Sigmoid colon (tissue), 6 donors: ENCODE measurements at regions not wholly inside any gene's neighbourhood (a gene's known extent, or its start where the extent isn't known, plus 50 kb on each side); places are given as distances from the start of the nearest gene placed in this dataset.

ENCODE experiments used
- DNase-seq: peaks from one replicate; pipeline ENCODE4 v3.0.0-alpha.2; 2019
- H3K27ac ChIP-seq, 4 donors: fragments of 200-600 bp; sonication (generic); one replicate each; pipeline ENCODE4 v1.5.1; 2016 to 2019; ENCODE audit warnings: mild to moderate bottlenecking in 1 of 4
- H3K27me3 ChIP-seq, 3 donors: fragments of 200-600 bp; sonication (generic); one replicate each; pipeline ENCODE4 v1.5.1; 2019; ENCODE audit warnings: mild to moderate bottlenecking in 1 of 3
- H3K36me3 ChIP-seq, 4 donors: fragments of 200-600 bp; sonication (generic); one replicate each; pipeline ENCODE4 v1.5.1; 2016 to 2019
- H3K4me1 ChIP-seq, 4 donors: fragments of 200-600 bp; sonication (generic); one replicate each; pipeline ENCODE4 v1.5.1; 2017 to 2019
- H3K4me3 ChIP-seq, 4 donors: fragments of 200-600 bp; sonication (generic); one replicate each; pipeline ENCODE4 v1.5.1; 2017 to 2019; ENCODE audit warnings: mild to moderate bottlenecking in 2 of 4, moderate library complexity in 1 of 4
- H3K9me3 ChIP-seq, 4 donors: fragments of 200-600 bp in 3 of 4; sonication (generic) in 3 of 4; one replicate each; pipeline versions ENCODE4 v1.5.1 to v1.6.1; 2013 to 2019
- CTCF ChIP-seq, 4 experiments: fragments of 450-650 bp in 3 of 4; fragments of 200-600 bp in 1 of 4; IDR thresholded peaks; one replicate each; pipeline ENCODE4 v1.5.1; 2016 to 2019; ENCODE audit warnings: antibody characterized with exemption in 4 of 4, mild to moderate bottlenecking in 3 of 4, moderate library complexity in 2 of 4
- EP300 ChIP-seq, 4 donors: sonication (generic); formaldehyde crosslinking; IDR thresholded peaks; one replicate each; pipeline ENCODE4 v1.6.1; 2017; ENCODE audit warnings: antibody characterized with exemption in 4 of 4
- POLR2A ChIP-seq, 2 donors: fragments of 450-650 bp; IDR thresholded peaks; one replicate each; pipeline ENCODE4 v1.6.1; 2016; ENCODE audit warnings: antibody characterized with exemption in 2 of 2, mild to moderate bottlenecking in 2 of 2, moderate library complexity in 2 of 2
- POLR2AphosphoS5 ChIP-seq, 4 donors: sonication (generic); formaldehyde crosslinking; IDR thresholded peaks; one replicate each; pipeline ENCODE4 v1.6.1; 2017; ENCODE audit warnings: antibody characterized with exemption in 4 of 4
- WGBS, 2 donors: extraction: QIAGEN DNeasy Blood & Tissue Kit; methylation state at CpG; one replicate each; pipeline ENCODE4 v1.1.7; 2013; 5-methylcytosine and 5-hydroxymethylcytosine counted together
- intact Hi-C: fragments of 100-400 bp; cut with DNase I; formaldehyde crosslinking; loops from one replicate; pipeline ENCODE4 v1.15.1; 2023
- donor health status: healthy with polysubstance abuse.
- donor health status: healthy.

- no peak for DNase-seq
- WGBS, 2 donors: 86 to 88% methylated on average over 6 of the region's 6 CpGs
- intact Hi-C loops: no loop called here
- no peaks in the 10 kb centered on the region for H3K9me3 ChIP-seq
- H3K36me3 ChIP-seq: no peaks in the 10 kb centered on the region
- TF ChIP-seq POLR2A (IDR thresholded peaks at IDR 0.05) (no peak), EP300 (IDR thresholded peaks at IDR 0.05) (no peak), CTCF (IDR thresholded peaks at IDR 0.05) (no peak)
- H3K4me3 ChIP-seq: no peak overlapping the region
- no peak overlapping the region for H3K27ac ChIP-seq
- H3K4me1 ChIP-seq: no peaks in the 10 kb centered on the region
- H3K27me3 ChIP-seq: no peaks in the 10 kb centered on the region
Observed at GRCh38 chr5:9847631-9848030, 217.5 kb upstream of the TAS2R1 start.

- Histone ChIP-seq H3K4me1 (no peaks in the 10 kb centered on the region), H3K9me3 (peaks cover 0 to 3% (median 0%) of the 10 kb centered on the region in 4 donors), H3K27ac (no peak overlapping the region), H3K36me3 (no peaks in the 10 kb centered on the region), H3K4me3 (no peak overlapping the region), H3K27me3 (no peaks in the 10 kb centered on the region)
- intact Hi-C loops: no loop called here
- TF ChIP-seq EP300 (IDR thresholded peaks at IDR 0.05): no peak
- no peak for TF ChIP-seq CTCF (IDR thresholded peaks at IDR 0.05)
- no peak for TF ChIP-seq POLR2AphosphoS5 (IDR thresholded peaks at IDR 0.05)
- no peak for TF ChIP-seq POLR2A (IDR thresholded peaks at IDR 0.05)
- no peak for DNase-seq
- WGBS, 2 donors: 58 to 79% methylated on average over 2 of the region's 2 CpGs
Observed at GRCh38 chr5:9845185-9845584, 215.0 kb upstream of the TAS2R1 start.

- TF ChIP-seq POLR2A (IDR thresholded peaks at IDR 0.05) (no peak), CTCF (IDR thresholded peaks at IDR 0.05) (no peak), POLR2AphosphoS5 (IDR thresholded peaks at IDR 0.05) (no peak), EP300 (IDR thresholded peaks at IDR 0.05) (no peak)
- H3K4me3 ChIP-seq: no peak overlapping the region
- H3K27me3 ChIP-seq: no peaks in the 10 kb centered on the region
- WGBS, 2 donors: 32 to 63% methylated on average over 2 of the region's 2 CpGs
- no peaks in the 10 kb centered on the region for H3K4me1 ChIP-seq
- H3K27ac ChIP-seq: no peak overlapping the region
- no peak for DNase-seq
- H3K36me3 ChIP-seq: no peaks in the 10 kb centered on the region
- intact Hi-C loops: no loop called here
- peaks cover 0 to 3% (median 0%) of the 10 kb centered on the region in 4 donors for H3K9me3 ChIP-seq
Observed at GRCh38 chr5:9841516-9842170, 211.5 kb upstream of the TAS2R1 start.

- no peak overlapping the region for H3K27ac ChIP-seq
- no peaks in the 10 kb centered on the region for H3K4me1 ChIP-seq
- intact Hi-C loops: no loop called here
- no peak for DNase-seq
- H3K9me3 ChIP-seq: peaks cover 0 to 3% (median 0%) of the 10 kb centered on the region in 4 donors
- H3K36me3 ChIP-seq: no peaks in the 10 kb centered on the region
- no peaks in the 10 kb centered on the region for H3K27me3 ChIP-seq
- no peak for TF ChIP-seq EP300 (IDR thresholded peaks at IDR 0.05)
- no peak for TF ChIP-seq POLR2A (IDR thresholded peaks at IDR 0.05)
- no peak for TF ChIP-seq POLR2AphosphoS5 (IDR thresholded peaks at IDR 0.05)
- TF ChIP-seq CTCF (IDR thresholded peaks at IDR 0.05): no peak
- no peak overlapping the region for H3K4me3 ChIP-seq
- 71 to 74% methylated on average over 7 of the region's 7 CpGs for WGBS, 2 donors
Observed at GRCh38 chr5:9838916-9839315, 208.8 kb upstream of the TAS2R1 start.
